GM23338 (cell line): ENCODE measurements at regions not wholly inside any gene's neighbourhood (a gene's known extent, or its start where the extent isn't known, plus 50 kb on each side); places are given as distances from the start of the nearest gene placed in this dataset.

Experiments used
- ATAC-seq: fragments of 200-7000 bp; cut with Tn5 transposase; 3 replicates; pipeline ENCODE4 v1.9.1; 2020
- DNase-seq: peaks from one replicate; pipeline ENCODE4 v3.0.0-alpha.2; 2015; ENCODE audit warnings: low spot score
- H2AFZ ChIP-seq: fragments of 200-600 bp; sonication (generic); 2 replicates; pipeline ENCODE4 v1.8.0; 2016; ENCODE audit warnings: antibody characterized with exemption, mild to moderate bottlenecking, moderate library complexity
- H3F3A ChIP-seq: fragments of 200-600 bp; sonication (generic); replicated peaks from 2 replicates; pipeline ENCODE4 v1.8.0; 2017; ENCODE audit warnings: antibody characterized with exemption, mixed run types, low read depth
- H3K27ac ChIP-seq: fragments of 200-600 bp; sonication (generic); 2 replicates; pipeline ENCODE4 v1.6.1; 2016; ENCODE audit warnings: low read depth
- H3K27me3 ChIP-seq: fragments of 200-600 bp; sonication (generic); 2 replicates; pipeline ENCODE4 v1.8.0; 2016; ENCODE audit warnings: mild to moderate bottlenecking, mixed run types, moderate library complexity; ENCODE audit not compliant: insufficient read depth
- H3K36me3 ChIP-seq: fragments of 200-600 bp; sonication (generic); 2 replicates; pipeline ENCODE4 v1.8.0; 2016; ENCODE audit warnings: mild to moderate bottlenecking; ENCODE audit not compliant: insufficient read depth
- H3K4me1 ChIP-seq: fragments of 200-600 bp; sonication (generic); 2 replicates; pipeline ENCODE4 v1.8.0; 2016; ENCODE audit warnings: mild to moderate bottlenecking, moderate library complexity; ENCODE audit not compliant: insufficient read depth
- H3K4me2 ChIP-seq: fragments of 200-600 bp; sonication (generic); 2 replicates; pipeline ENCODE4 v1.7.1; 2017; ENCODE audit warnings: mixed run types
- H3K4me3 ChIP-seq: fragments of 200-600 bp; sonication (generic); 2 replicates; pipeline ENCODE4 v1.6.1; 2016; ENCODE audit warnings: mixed run types
- H3K79me2 ChIP-seq: fragments of 200-600 bp; sonication (generic); replicated peaks from 2 replicates; pipeline ENCODE4 v1.8.0; 2017; ENCODE audit warnings: mild to moderate bottlenecking; ENCODE audit not compliant: insufficient read depth
- H3K9me2 ChIP-seq: fragments of 200-600 bp; sonication (generic); 2 replicates; pipeline ENCODE4 v1.8.0; 2017; ENCODE audit not compliant: insufficient read depth
- H4K20me1 ChIP-seq: fragments of 200-600 bp; sonication (generic); replicated peaks from 2 replicates; pipeline ENCODE4 v1.8.0; 2017; ENCODE audit warnings: mild to moderate bottlenecking; ENCODE audit not compliant: insufficient read depth
- H3K27ac Mint-ChIP-seq: 2 replicates; pipeline ENCODE4 v1.8.0; 2020; ENCODE audit warnings: inconsistent platforms, mild to moderate bottlenecking, moderate library complexity, mixed read lengths
- H3K27me3 Mint-ChIP-seq: 3 replicates; pipeline ENCODE4 v1.8.0; 2022; ENCODE audit warnings: low read depth, mild to moderate bottlenecking, moderate library complexity, mixed read lengths, inconsistent platforms; ENCODE audit not compliant: insufficient read depth, poor library complexity
- H3K36me3 Mint-ChIP-seq: 3 replicates; pipeline ENCODE4 v1.8.0; 2021; ENCODE audit warnings: low read depth, mild to moderate bottlenecking, inconsistent platforms, moderate library complexity, mixed read lengths
- H3K4me1 Mint-ChIP-seq: 3 replicates; pipeline ENCODE4 v1.8.0; 2020; ENCODE audit warnings: mild to moderate bottlenecking, inconsistent platforms, mixed read lengths
- H3K4me3 Mint-ChIP-seq: 3 replicates; pipeline ENCODE4 v1.8.0; 2021; ENCODE audit warnings: moderate library complexity, mild to moderate bottlenecking, inconsistent platforms, mixed read lengths
- H3K9me3 Mint-ChIP-seq: 3 replicates; pipeline ENCODE4 v1.8.0; 2020; ENCODE audit warnings: moderate library complexity, mild to moderate bottlenecking, inconsistent platforms, mixed read lengths
- CREB1 ChIP-seq: fragments of 250-450 bp; sonication (Bioruptor Pico); IDR thresholded peaks from 2 replicates; pipeline ENCODE4 v1.5.0; 2020; ENCODE audit warnings: low read depth, mild to moderate bottlenecking, moderate library complexity
- CTCF ChIP-seq, 2 experiments: fragments of 200-600 bp in 1 of 2; sonication (generic) in 1 of 2; conservative IDR thresholded peaks; 2 replicates each; pipeline versions ENCODE4 v1.5.1 to v1.6.1; 2016 to 2017; ENCODE audit warnings: antibody characterized with exemption in 2 of 2, low read depth in 2 of 2, mild to moderate bottlenecking in 2 of 2, moderate library complexity in 1 of 2
- ETS1 ChIP-seq: IDR thresholded peaks from 2 replicates; pipeline ENCODE4 v1.6.1; 2016; ENCODE audit warnings: antibody characterized with exemption
- EZH2 ChIP-seq: fragments of 200-600 bp; sonication (generic); IDR thresholded peaks from one replicate; pipeline ENCODE4 v1.8.0; 2017; ENCODE audit warnings: antibody characterized with exemption, mild to moderate bottlenecking, low read depth; ENCODE audit not compliant: unreplicated experiment
- EZH2phosphoT487 ChIP-seq: fragments of 200-600 bp; sonication (generic); IDR thresholded peaks from one replicate; pipeline ENCODE4 v1.8.1; 2018; ENCODE audit warnings: antibody characterized with exemption; ENCODE audit not compliant: unreplicated experiment
- JUNB ChIP-seq: IDR thresholded peaks from one replicate; pipeline ENCODE4 v1.6.1; 2016; ENCODE audit warnings: antibody characterized with exemption; ENCODE audit not compliant: unreplicated experiment
- NANOG ChIP-seq: IDR thresholded peaks from 2 replicates; pipeline ENCODE4 v1.6.1; 2016; ENCODE audit warnings: antibody characterized with exemption, borderline replicate concordance
- POLR2AphosphoS5 ChIP-seq: IDR thresholded peaks from 2 replicates; pipeline ENCODE4 v1.6.1; 2016; ENCODE audit warnings: antibody characterized with exemption, low read depth
- REST ChIP-seq: IDR thresholded peaks from one replicate; pipeline ENCODE4 v1.6.1; 2018; ENCODE audit warnings: antibody characterized with exemption; ENCODE audit not compliant: unreplicated experiment
- STAT1 ChIP-seq: IDR thresholded peaks from one replicate; pipeline ENCODE4 v1.6.1; 2016; ENCODE audit warnings: antibody characterized with exemption; ENCODE audit not compliant: unreplicated experiment
- ZNF114 ChIP-seq: fragments of 250-450 bp; sonication (Bioruptor Pico); IDR thresholded peaks from 2 replicates; pipeline ENCODE4 v1.5.0; 2020; ENCODE audit warnings: mild to moderate bottlenecking, moderate library complexity
- ZNF331 ChIP-seq: fragments of 250-450 bp; sonication (Bioruptor Pico); IDR thresholded peaks from 2 replicates; pipeline ENCODE4 v1.5.0; 2020; ENCODE audit warnings: low read depth, mild to moderate bottlenecking, moderate library complexity
- ZNF462 ChIP-seq: fragments of 250-450 bp; sonication (Bioruptor Pico); IDR thresholded peaks from 2 replicates; pipeline ENCODE4 v1.5.0; 2020; ENCODE audit warnings: mild to moderate bottlenecking, moderate library complexity

GRCh38 chr6:148192310-148192709, 150.3 kb upstream of the SASH1 start:
- Histone ChIP-seq H3K9me2 (0 out of 2 replicates have a peak, but pooled peaks cover 6% of the 10 kb centered on the region), H3K27me3 (no peaks in the 10 kb centered on the region), H3K4me3 (no peak overlapping the region), H3K36me3 (no peaks in the 10 kb centered on the region), H3K27ac (no peak overlapping the region), H2AFZ (0 out of 2 replicates have a peak overlapping the region, but pooled peaks have one; percentile 11), H3F3A (no peaks in the 10 kb centered on the region), H3K79me2 (no peaks in the 10 kb centered on the region), H3K4me1 (no peaks in the 10 kb centered on the region), H3K4me2 (no peak overlapping the region), H4K20me1 (no peaks in the 10 kb centered on the region)
- DNase-seq (no peak), ATAC-seq (no peak)
- H3K27ac Mint-ChIP-seq, result no peak overlapping the region
- no peaks in the 10 kb centered on the region for H3K27me3 Mint-ChIP-seq
- H3K4me3 Mint-ChIP-seq, result no peak overlapping the region
- peaks cover 3% of the 10 kb centered on the region; the same call in 1 of the 3 replicates for H3K4me1 Mint-ChIP-seq
- H3K9me3 Mint-ChIP-seq, result no peaks in the 10 kb centered on the region
- no peak for TF ChIP-seq NANOG
- TF ChIP-seq ETS1, result no peak
- TF ChIP-seq EZH2phosphoT487, result no peak
- no peak for TF ChIP-seq CREB1 (CRISPR knock-in tag)
- TF ChIP-seq JUNB, result no peak
- TF ChIP-seq POLR2AphosphoS5, result no peak
- TF ChIP-seq ZNF114 (CRISPR knock-in tag), result no peak
- TF ChIP-seq STAT1, result no peak
- TF ChIP-seq REST, result no peak
- no peak for TF ChIP-seq EZH2
- no peak for TF ChIP-seq ZNF462 (CRISPR knock-in tag)
- no peak for TF ChIP-seq ZNF331 (CRISPR knock-in tag)
- TF ChIP-seq CTCF (conservative IDR thresholded peaks at IDR 0.05; ENCODE audit: low read depth in 2 of 2), result no peak
- no peaks in the 10 kb centered on the region for H3K36me3 Mint-ChIP-seq
